ENCODE measurements at regions not wholly inside any gene's neighbourhood (a gene's known extent, or its start where the extent isn't known, plus 50 kb on each side); places are given as distances from the start of the nearest gene placed in this dataset.

DNA sequence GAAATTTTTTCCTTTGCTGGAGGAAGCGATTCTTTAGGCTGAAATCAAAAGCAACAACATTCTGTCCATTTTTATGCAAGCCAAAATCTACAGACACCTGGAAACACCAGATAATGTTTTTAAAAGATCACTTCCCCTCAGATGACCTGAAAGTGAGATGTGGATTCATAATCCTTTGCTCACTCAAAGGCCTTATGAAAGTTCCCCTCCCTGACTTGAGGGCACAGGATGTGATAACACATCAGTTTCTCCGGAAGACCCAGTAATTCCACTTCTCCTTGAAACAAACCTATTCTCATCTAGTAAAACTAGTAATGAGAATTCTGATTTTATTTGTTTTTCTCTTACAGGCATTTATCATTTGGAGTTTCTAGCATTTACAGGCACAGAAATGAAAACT, 218.3 kb upstream of the RND3 start:
- DNase-seq (ENCODE audit: low read depth in 1 of 2, low spot score in 1 of 2): no peak
- Histone ChIP-seq H3K27me3 (ENCODE audit: insufficient read depth, poor library complexity, severe bottlenecking) (no peaks in the 10 kb centered on the region), H3K27ac (replicated peaks) (no peak overlapping the region), H3K4me3 (replicated peaks; ENCODE audit: insufficient read depth, low read length) (no peak overlapping the region)
- TF ChIP-seq, protein P1, sequence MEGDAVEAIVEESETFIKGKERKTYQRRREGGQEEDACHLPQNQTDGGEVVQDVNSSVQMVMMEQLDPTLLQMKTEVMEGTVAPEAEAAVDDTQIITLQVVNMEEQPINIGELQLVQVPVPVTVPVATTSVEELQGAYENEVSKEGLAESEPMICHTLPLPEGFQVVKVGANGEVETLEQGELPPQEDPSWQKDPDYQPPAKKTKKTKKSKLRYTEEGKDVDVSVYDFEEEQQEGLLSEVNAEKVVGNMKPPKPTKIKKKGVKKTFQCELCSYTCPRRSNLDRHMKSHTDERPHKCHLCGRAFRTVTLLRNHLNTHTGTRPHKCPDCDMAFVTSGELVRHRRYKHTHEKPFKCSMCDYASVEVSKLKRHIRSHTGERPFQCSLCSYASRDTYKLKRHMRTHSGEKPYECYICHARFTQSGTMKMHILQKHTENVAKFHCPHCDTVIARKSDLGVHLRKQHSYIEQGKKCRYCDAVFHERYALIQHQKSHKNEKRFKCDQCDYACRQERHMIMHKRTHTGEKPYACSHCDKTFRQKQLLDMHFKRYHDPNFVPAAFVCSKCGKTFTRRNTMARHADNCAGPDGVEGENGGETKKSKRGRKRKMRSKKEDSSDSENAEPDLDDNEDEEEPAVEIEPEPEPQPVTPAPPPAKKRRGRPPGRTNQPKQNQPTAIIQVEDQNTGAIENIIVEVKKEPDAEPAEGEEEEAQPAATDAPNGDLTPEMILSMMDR (IDR thresholded peaks at IDR 0.05; ENCODE audit: insufficient read depth, low read length): no peak
- TF ChIP-seq GABPA (IDR thresholded peaks at IDR 0.05; ENCODE audit: low read depth): no peak

DNA sequence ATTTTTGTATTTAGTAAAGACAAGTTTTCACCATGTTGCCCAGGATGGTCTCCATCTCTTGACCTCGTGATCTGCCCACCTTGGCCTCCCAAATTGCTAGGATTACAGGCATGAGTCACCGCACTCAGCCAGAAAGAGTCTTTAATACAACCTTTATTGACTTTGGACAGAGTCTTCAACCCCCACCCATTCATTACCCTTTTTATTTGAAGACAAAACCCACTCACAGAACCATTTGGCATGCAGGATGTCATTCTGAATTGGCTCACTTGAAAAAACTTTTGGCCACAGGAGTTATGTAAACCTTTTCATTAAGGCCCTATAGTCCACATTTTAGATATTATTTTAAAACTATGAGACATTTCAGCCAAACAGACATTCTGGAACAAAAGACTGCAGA, 217.9 kb upstream of the RND3 start:
- no peak overlapping the region for H3K27ac ChIP-seq (replicated peaks)
- no peaks in the 10 kb centered on the region for H3K27me3 ChIP-seq (ENCODE audit: insufficient read depth, poor library complexity, severe bottlenecking)
- TF ChIP-seq SPI1 (IDR thresholded peaks at IDR 0.05; ENCODE audit: borderline replicate concordance, low read depth) (no peak), GABPA (IDR thresholded peaks at IDR 0.05; ENCODE audit: low read depth) (no peak), POLR2AphosphoS5 (IDR thresholded peaks at IDR 0.05; ENCODE audit: low read depth) (no peak)
- TF ChIP-seq, protein P1 (IDR thresholded peaks at IDR 0.05; ENCODE audit: insufficient read depth, low read length): no peak
- TF ChIP-seq, protein P2, sequence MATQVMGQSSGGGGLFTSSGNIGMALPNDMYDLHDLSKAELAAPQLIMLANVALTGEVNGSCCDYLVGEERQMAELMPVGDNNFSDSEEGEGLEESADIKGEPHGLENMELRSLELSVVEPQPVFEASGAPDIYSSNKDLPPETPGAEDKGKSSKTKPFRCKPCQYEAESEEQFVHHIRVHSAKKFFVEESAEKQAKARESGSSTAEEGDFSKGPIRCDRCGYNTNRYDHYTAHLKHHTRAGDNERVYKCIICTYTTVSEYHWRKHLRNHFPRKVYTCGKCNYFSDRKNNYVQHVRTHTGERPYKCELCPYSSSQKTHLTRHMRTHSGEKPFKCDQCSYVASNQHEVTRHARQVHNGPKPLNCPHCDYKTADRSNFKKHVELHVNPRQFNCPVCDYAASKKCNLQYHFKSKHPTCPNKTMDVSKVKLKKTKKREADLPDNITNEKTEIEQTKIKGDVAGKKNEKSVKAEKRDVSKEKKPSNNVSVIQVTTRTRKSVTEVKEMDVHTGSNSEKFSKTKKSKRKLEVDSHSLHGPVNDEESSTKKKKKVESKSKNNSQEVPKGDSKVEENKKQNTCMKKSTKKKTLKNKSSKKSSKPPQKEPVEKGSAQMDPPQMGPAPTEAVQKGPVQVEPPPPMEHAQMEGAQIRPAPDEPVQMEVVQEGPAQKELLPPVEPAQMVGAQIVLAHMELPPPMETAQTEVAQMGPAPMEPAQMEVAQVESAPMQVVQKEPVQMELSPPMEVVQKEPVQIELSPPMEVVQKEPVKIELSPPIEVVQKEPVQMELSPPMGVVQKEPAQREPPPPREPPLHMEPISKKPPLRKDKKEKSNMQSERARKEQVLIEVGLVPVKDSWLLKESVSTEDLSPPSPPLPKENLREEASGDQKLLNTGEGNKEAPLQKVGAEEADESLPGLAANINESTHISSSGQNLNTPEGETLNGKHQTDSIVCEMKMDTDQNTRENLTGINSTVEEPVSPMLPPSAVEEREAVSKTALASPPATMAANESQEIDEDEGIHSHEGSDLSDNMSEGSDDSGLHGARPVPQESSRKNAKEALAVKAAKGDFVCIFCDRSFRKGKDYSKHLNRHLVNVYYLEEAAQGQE (IDR thresholded peaks at IDR 0.05; ENCODE audit: insufficient replicate concordance, low read depth): no peak

DNA sequence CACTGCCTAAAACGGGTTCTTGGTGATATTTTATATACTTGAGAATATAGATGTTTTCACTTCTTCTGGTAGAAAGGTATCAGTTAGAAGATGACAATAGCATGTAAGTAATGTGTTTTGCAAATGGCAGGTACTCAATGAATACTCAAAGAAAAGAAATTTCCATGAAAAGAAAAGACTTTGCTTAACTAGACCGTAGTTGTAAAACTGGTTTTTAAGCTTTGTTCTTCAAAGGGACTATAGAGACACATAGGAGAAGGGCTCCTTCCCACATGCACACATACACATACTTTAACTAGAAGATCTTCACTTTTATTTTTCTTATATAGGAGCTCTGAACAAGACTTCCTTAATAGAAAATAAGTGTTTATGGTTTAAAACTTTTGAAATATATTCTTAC, 215.3 kb upstream of the RND3 start:
- Histone ChIP-seq H3K27me3 (ENCODE audit: insufficient read depth, poor library complexity, severe bottlenecking) (no peaks in the 10 kb centered on the region), H3K27ac (replicated peaks) (no peak overlapping the region), H3K4me3 (replicated peaks; ENCODE audit: insufficient read depth, low read length) (no peak overlapping the region)
- no peak for DNase-seq (ENCODE audit: low read depth in 1 of 2, low spot score in 1 of 2)
- TF ChIP-seq, protein P1 (IDR thresholded peaks at IDR 0.05; ENCODE audit: insufficient read depth, low read length): no peak
- TF ChIP-seq SPI1 (IDR thresholded peaks at IDR 0.05; ENCODE audit: borderline replicate concordance, low read depth) (no peak), GABPA (IDR thresholded peaks at IDR 0.05; ENCODE audit: low read depth) (no peak), POLR2AphosphoS5 (IDR thresholded peaks at IDR 0.05; ENCODE audit: low read depth) (no peak)
- TF ChIP-seq, protein P2 (IDR thresholded peaks at IDR 0.05; ENCODE audit: insufficient replicate concordance, low read depth): no peak

More for the DNA sequence above, 217.9 kb upstream of the RND3 start:
- no peak overlapping the region for H3K4me3 ChIP-seq (replicated peaks; ENCODE audit: insufficient read depth, low read length)
- no peak for DNase-seq (ENCODE audit: low read depth in 1 of 2, low spot score in 1 of 2)
